WTC11 (cell line): ENCODE measurements at regions not wholly inside any gene's neighbourhood (a gene's known extent, or its start where the extent isn't known, plus 50 kb on each side); places are given as distances from the start of the nearest gene placed in this dataset.

Source experiments
- CTCF ChIP-seq: fragments of 200-600 bp; IDR thresholded peaks from 2 replicates; pipeline ENCODE4 v1.8.0; 2022; ENCODE audit warnings: antibody characterized with exemption
- KAT7 ChIP-seq: sonication (generic); formaldehyde crosslinking; IDR thresholded peaks from 2 replicates; pipeline ENCODE4 v1.8.1; 2023; ENCODE audit warnings: missing genetic modification reagents, mild to moderate bottlenecking, borderline replicate concordance
- PREB ChIP-seq: sonication (generic); formaldehyde crosslinking; IDR thresholded peaks from 2 replicates; pipeline ENCODE4 v1.8.1; 2022; ENCODE audit warnings: mild to moderate bottlenecking, missing genetic modification reagents, moderate library complexity, borderline replicate concordance
- ZNF121 ChIP-seq: sonication (generic); formaldehyde crosslinking; IDR thresholded peaks from 2 replicates; pipeline ENCODE4 v1.8.0; 2023; ENCODE audit warnings: missing genetic modification reagents
- ZNF232 ChIP-seq: sonication (generic); formaldehyde crosslinking; IDR thresholded peaks from 2 replicates; pipeline ENCODE4 v1.8.0; 2022; ENCODE audit warnings: mild to moderate bottlenecking, missing genetic modification reagents

GRCh38 chr5:77558266-77558665 is 66.2 kb upstream of the WDR41 start:
- TF ChIP-seq CTCF (no peak), PREB (CRISPR knock-in tag) (no peak), ZNF121 (CRISPR knock-in tag) (no peak), KAT7 (no peak), ZNF232 (CRISPR knock-in tag) (no peak)
